22Rv1 (cell line): ENCODE measurements at regions not wholly inside any gene's neighbourhood (a gene's known extent, or its start where the extent isn't known, plus 50 kb on each side); places are given as distances from the start of the nearest gene placed in this dataset.

Source experiments
- H3K27ac ChIP-seq: fragments of 450-650 bp; 2 replicates; pipeline ENCODE4 v1.5.1; 2017
- CTCF ChIP-seq: fragments of 450-650 bp; IDR thresholded peaks from 2 replicates; pipeline ENCODE4 v1.5.1; 2017; ENCODE audit warnings: mild to moderate bottlenecking
- ZFX ChIP-seq: fragments of 450-650 bp; IDR thresholded peaks from 2 replicates; pipeline ENCODE4 v1.6.1; 2017; ENCODE audit warnings: antibody characterized with exemption, borderline replicate concordance

GRCh38 chr4:140298001-140298400 is 75.4 kb upstream of the SCOC start:
- TF ChIP-seq CTCF (no peak), ZFX (no peak)
- no peak overlapping the region for H3K27ac ChIP-seq

- no peak overlapping the region for H3K27ac ChIP-seq
- TF ChIP-seq ZFX (no peak), CTCF (no peak)
Observed at GRCh38 chr4:140297221-140297570, 76.2 kb upstream of the SCOC start.

GRCh38 chr4:140296335-140297220 is 76.9 kb upstream of the SCOC start:
- TF ChIP-seq ZFX: no peak
- TF ChIP-seq CTCF: no peak
- H3K27ac ChIP-seq: no peak overlapping the region

GRCh38 chr4:140293979-140294378 is 79.5 kb upstream of the SCOC start:
- TF ChIP-seq ZFX (no peak), CTCF (no peak)
- H3K27ac ChIP-seq: no peak overlapping the region

GRCh38 chr4:140291259-140291658 is 82.2 kb upstream of the SCOC start:
- H3K27ac ChIP-seq: no peak overlapping the region
- TF ChIP-seq CTCF: no peak
- TF ChIP-seq ZFX: no peak

GRCh38 chr4:140289486-140289885 is 84.0 kb upstream of the SCOC start:
- H3K27ac ChIP-seq: no peak overlapping the region
- no peak for TF ChIP-seq ZFX
- TF ChIP-seq CTCF: no peak

- TF ChIP-seq ZFX (no peak), CTCF (no peak)
- no peak overlapping the region for H3K27ac ChIP-seq
Observed at GRCh38 chr4:140286456-140286855, 87.0 kb upstream of the SCOC start.
